ENCODE measurements at regions not wholly inside any gene's neighbourhood (a gene's known extent, or its start where the extent isn't known, plus 50 kb on each side); places are given as distances from the start of the nearest gene placed in this dataset.

- peaks cover 6% of the 10 kb centered on the region for H3K4me1 ChIP-seq (ENCODE audit: insufficient read depth, low read length, poor library complexity, severe bottlenecking)
- H3K27me3 ChIP-seq (replicated peaks; ENCODE audit: insufficient read depth, low read depth, low read length, poor library complexity), result no peaks in the 10 kb centered on the region
- H3K36me3 ChIP-seq (ENCODE audit: insufficient read depth, low read length, poor library complexity, severe bottlenecking), result no peaks in the 10 kb centered on the region
- intact Hi-C loops (cut with micrococcal nuclease; ENCODE audit: unreplicated experiment), result no loop called here
- no peak overlapping the region for H3K4me3 ChIP-seq (ENCODE audit: low read depth, low read length, poor library complexity, severe bottlenecking)
- no peak overlapping the region for H3K27ac ChIP-seq (ENCODE audit: low read depth, low read length, poor library complexity, severe bottlenecking)
- POLR2A ChIA-PET (ENCODE audit: low non-redundant PET), result no interaction called here
- H3K9me3 ChIP-seq (ENCODE audit: low read depth, low read length, poor library complexity, severe bottlenecking), result no peaks in the 10 kb centered on the region
- BruUV-seq (replicated peaks), result no TSS peak
- TF ChIP-seq EZH2 (IDR thresholded peaks at IDR 0.05; ENCODE audit: borderline replicate concordance, low read depth, low read length, poor library complexity, severe bottlenecking), result no peak
- TF ChIP-seq CTCF (conservative IDR thresholded peaks at IDR 0.05; ENCODE audit: low read depth, low read length), result no peak
- CTCF ChIA-PET, result interaction anchor here (1.5 kb wide), 1 partner anchor 32 kb away, joined by 3 read pairs; no protein-coding TSS in a partner anchor
- no peak for DNase-seq (ENCODE audit: low spot score)
These were observed 59.4 kb upstream of the BASP1 start for GRCh38 chr5:17157916-17158529.

- H3K27ac ChIP-seq (ENCODE audit: low read depth, low read length, poor library complexity, severe bottlenecking), result no peak overlapping the region
- no TSS peak for BruUV-seq (replicated peaks)
- H3K36me3 ChIP-seq (ENCODE audit: insufficient read depth, low read length, poor library complexity, severe bottlenecking), result no peaks in the 10 kb centered on the region
- TF ChIP-seq CTCF (conservative IDR thresholded peaks at IDR 0.05; ENCODE audit: low read depth, low read length) (no peak), EZH2 (IDR thresholded peaks at IDR 0.05; ENCODE audit: borderline replicate concordance, low read depth, low read length, poor library complexity, severe bottlenecking) (no peak)
- H3K27me3 ChIP-seq (replicated peaks; ENCODE audit: insufficient read depth, low read depth, low read length, poor library complexity), result no peaks in the 10 kb centered on the region
- CTCF ChIA-PET, result no interaction called here
- H3K4me1 ChIP-seq (ENCODE audit: insufficient read depth, low read length, poor library complexity, severe bottlenecking), result no peaks in the 10 kb centered on the region
- no peak overlapping the region for H3K4me3 ChIP-seq (ENCODE audit: low read depth, low read length, poor library complexity, severe bottlenecking)
- H3K9me3 ChIP-seq (ENCODE audit: low read depth, low read length, poor library complexity, severe bottlenecking), result no peaks in the 10 kb centered on the region
- no peak for DNase-seq (ENCODE audit: low spot score)
- POLR2A ChIA-PET (ENCODE audit: low non-redundant PET), result no interaction called here
- intact Hi-C loops (cut with micrococcal nuclease; ENCODE audit: unreplicated experiment), result no loop called here
These were observed 56.7 kb upstream of the BASP1 start for GRCh38 chr5:17160756-17161040.

GRCh38 chr5:17161662-17162061 lies 55.8 kb upstream of the BASP1 start:
- H3K36me3 ChIP-seq (ENCODE audit: insufficient read depth, low read length, poor library complexity, severe bottlenecking), result no peaks in the 10 kb centered on the region
- no peaks in the 10 kb centered on the region for H3K9me3 ChIP-seq (ENCODE audit: low read depth, low read length, poor library complexity, severe bottlenecking)
- H3K27ac ChIP-seq (ENCODE audit: low read depth, low read length, poor library complexity, severe bottlenecking), result no peak overlapping the region
- intact Hi-C loops (cut with micrococcal nuclease; ENCODE audit: unreplicated experiment), result no loop called here
- BruUV-seq (replicated peaks), result no TSS peak
- CTCF ChIA-PET, result no interaction called here
- H3K4me3 ChIP-seq (ENCODE audit: low read depth, low read length, poor library complexity, severe bottlenecking), result no peak overlapping the region
- no peak for TF ChIP-seq EZH2 (IDR thresholded peaks at IDR 0.05; ENCODE audit: borderline replicate concordance, low read depth, low read length, poor library complexity, severe bottlenecking)
- no peak for TF ChIP-seq CTCF (conservative IDR thresholded peaks at IDR 0.05; ENCODE audit: low read depth, low read length)
- no peaks in the 10 kb centered on the region for H3K4me1 ChIP-seq (ENCODE audit: insufficient read depth, low read length, poor library complexity, severe bottlenecking)
- DNase-seq (ENCODE audit: low spot score), result no peak
- no peaks in the 10 kb centered on the region for H3K27me3 ChIP-seq (replicated peaks; ENCODE audit: insufficient read depth, low read depth, low read length, poor library complexity)
- POLR2A ChIA-PET (ENCODE audit: low non-redundant PET), result no interaction called here
